Hepatocyte (in vitro differentiated cells): ENCODE measurements at regions not wholly inside any gene's neighbourhood (a gene's known extent, or its start where the extent isn't known, plus 50 kb on each side); places are given as distances from the start of the nearest gene placed in this dataset.

Source experiments
- CTCF ChIP-seq: fragments of 200-600 bp; sonication (generic); IDR thresholded peaks from 2 replicates; pipeline ENCODE4 v1.5.1; 2016; ENCODE audit warnings: antibody characterized with exemption, mild to moderate bottlenecking; ENCODE audit not compliant: poor library complexity
- EZH2 ChIP-seq: fragments of 200-600 bp; sonication (generic); IDR thresholded peaks from 2 replicates; pipeline ENCODE4 v1.6.1; 2016; ENCODE audit warnings: antibody characterized with exemption, mild to moderate bottlenecking, borderline replicate concordance

- TF ChIP-seq CTCF (no peak), EZH2 (no peak)
Measured at GRCh38 chr16:17768257-17768656, 297.5 kb upstream of the XYLT1 start.
